ENCODE measurements at regions not wholly inside any gene's neighbourhood (a gene's known extent, or its start where the extent isn't known, plus 50 kb on each side); places are given as distances from the start of the nearest gene placed in this dataset.

DNA sequence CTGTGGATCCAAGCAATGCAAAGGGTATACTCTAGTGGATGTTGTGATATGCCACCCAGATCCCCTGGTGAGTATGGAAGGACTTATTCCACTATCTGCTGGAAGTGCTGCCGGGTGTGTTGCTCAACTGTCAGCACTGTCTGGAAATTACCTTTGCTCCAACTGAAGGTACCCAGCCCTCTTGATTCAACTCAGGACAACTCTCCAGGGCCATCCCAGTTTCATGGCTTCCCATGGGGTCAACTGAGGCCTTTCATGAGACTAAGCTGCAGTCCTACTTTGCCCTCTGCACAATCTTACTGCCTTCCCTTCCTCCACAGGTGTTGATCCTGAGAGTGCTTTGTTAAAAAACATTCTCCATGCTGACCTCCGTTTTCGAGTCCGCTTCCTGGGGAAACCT, 99.8 kb downstream of the SPRY1 start:
- TF ChIP-seq CTCF (conservative IDR thresholded peaks at IDR 0.05): no peak
- H3K27ac ChIP-seq: peak overlapping the region; percentile 79

DNA sequence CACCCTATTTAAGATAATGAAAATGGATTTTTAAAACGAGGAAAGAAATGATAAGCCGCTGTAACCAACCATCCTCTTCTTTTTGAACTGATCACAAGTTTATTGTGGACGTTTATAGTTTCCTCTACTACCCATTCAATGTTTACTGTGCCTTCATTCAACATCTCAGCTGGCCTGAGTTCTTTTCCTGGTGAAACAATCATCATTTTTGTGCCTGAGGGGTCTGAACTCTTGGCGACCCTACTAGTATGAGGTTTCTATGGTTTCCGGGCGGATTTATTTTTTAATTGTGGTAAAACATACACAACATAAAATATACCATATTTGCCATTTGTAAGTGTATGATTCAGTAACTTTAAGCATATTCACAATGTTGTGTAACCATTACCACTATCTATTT, 100.7 kb downstream of the SPRY1 start:
- H3K27ac ChIP-seq: peak overlapping the region; percentile 79
- TF ChIP-seq CTCF (conservative IDR thresholded peaks at IDR 0.05): no peak

DNA sequence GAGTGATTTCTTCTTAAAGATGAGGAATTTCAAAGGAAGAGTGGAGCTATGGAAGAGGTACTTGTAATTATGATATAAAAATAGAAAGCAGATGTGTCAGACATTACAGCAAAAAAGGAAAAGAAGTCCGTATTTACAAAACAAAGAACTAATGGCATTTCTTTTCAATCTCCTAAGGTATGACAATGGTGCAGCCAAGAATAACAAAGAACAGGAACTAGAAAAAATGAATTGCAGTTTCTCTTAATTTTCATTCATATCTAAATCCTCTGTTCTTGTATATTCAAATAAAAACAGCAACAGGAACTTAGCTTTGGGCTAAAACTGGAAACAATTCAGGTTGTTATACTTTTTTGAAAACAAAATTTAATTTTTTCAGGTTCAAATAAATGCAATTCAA, 105.1 kb downstream of the SPRY1 start:
- no peak for TF ChIP-seq CTCF (conservative IDR thresholded peaks at IDR 0.05)
- no peak overlapping the region for H3K27ac ChIP-seq

- no peak for TF ChIP-seq CTCF (conservative IDR thresholded peaks at IDR 0.05)
- H3K27ac ChIP-seq: no peak overlapping the region
These were observed 107.2 kb downstream of the SPRY1 start for GRCh38 chr4:123503698-123504363.

DNA sequence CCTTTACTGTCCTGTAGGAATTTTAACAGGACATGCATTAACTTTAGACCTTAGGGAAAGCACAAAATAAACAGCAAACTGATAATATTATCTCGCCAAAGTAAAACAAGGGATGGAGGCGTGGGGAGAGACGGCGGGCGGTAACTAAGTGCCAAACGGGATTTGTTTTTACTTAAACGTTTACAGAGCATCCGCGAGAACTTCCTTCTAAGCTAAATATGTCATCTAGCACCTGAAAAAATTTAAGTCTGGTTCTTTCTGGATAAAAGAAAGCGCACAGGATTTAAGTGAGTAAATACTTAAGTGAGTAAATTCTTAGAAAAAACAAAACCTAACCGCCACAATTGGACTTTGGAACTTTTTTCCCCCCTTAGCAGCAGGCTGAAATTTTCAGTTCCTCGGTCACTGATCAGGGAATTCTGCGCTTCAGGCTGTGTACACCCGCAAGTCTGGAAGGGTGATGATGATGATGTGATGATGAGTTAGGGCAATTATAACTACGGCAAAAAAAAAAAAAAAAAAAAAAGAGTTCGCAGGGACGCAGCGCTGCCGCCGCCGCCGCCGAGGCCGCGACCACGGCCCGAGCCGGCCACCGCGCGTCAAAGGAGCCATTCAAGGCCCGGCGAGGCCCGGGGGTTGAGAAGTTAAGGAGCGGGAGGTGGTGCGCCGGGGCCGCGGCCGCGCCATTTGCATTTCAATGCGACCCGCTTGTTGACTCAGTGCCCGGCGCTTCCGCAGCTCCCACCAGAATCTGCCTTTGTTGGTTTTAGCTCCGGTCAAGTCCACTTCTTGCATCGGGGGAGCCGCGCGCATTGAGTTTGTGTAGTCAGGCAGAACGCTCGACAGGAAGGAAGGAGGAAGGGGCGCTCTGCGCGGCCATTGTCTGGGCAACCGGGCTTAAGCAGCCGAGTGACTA, 108.8 kb downstream of the SPRY1 start:
- no peak for TF ChIP-seq CTCF (conservative IDR thresholded peaks at IDR 0.05)
- H3K27ac ChIP-seq: peak overlapping the region; percentile 81

- TF ChIP-seq CTCF (conservative IDR thresholded peaks at IDR 0.05): no peak
- peak overlapping the region; percentile 81 for H3K27ac ChIP-seq
These were observed 109.6 kb downstream of the SPRY1 start for GRCh38 chr4:123506011-123506695.

DNA sequence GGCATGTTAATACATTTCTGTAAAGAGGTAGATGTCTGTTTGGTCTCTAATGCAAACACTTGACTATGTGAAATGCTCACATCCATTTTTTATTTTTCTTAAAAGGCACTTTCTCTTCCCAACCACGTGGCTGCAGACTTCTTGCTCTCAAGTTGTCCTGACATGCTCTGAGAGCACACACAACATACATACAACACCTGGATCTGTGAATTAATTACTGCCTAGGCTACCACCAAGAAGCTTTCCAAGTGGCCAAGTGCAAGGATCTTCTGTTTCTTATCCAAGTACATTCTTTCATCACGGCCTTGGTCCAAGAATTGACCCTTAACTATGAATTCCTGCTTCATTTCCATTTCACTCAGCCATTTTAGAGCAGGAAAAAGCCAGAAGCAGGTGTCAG, 110.8 kb downstream of the SPRY1 start:
- H3K27ac ChIP-seq: no peak overlapping the region
- TF ChIP-seq CTCF (conservative IDR thresholded peaks at IDR 0.05): no peak
